ENCODE measurements at regions not wholly inside any gene's neighbourhood (a gene's known extent, or its start where the extent isn't known, plus 50 kb on each side); places are given as distances from the start of the nearest gene placed in this dataset.

DNA sequence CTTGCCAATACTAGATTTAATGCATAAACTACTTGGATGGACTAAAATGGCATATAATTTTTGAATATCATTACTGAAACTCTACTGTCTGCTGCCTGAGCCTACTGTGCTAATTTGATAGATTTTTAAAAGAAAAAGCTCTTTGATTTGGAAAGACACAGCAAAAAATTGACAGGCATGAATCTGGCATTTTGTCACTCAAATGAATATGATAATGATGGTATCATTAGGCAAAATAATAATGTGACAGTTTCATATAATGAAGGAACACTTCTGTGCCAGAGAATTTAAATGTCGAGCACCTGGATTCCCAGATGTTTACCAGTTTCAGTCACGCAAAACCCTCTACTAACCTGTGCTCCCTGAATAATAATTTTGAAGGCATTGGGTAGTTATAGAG, 60.0 kb upstream of the SLC13A1 start:
- DNase-seq (ENCODE audit: low spot score) = no peak
